ENCODE measurements at regions not wholly inside any gene's neighbourhood (a gene's known extent, or its start where the extent isn't known, plus 50 kb on each side); places are given as distances from the start of the nearest gene placed in this dataset.

DNA sequence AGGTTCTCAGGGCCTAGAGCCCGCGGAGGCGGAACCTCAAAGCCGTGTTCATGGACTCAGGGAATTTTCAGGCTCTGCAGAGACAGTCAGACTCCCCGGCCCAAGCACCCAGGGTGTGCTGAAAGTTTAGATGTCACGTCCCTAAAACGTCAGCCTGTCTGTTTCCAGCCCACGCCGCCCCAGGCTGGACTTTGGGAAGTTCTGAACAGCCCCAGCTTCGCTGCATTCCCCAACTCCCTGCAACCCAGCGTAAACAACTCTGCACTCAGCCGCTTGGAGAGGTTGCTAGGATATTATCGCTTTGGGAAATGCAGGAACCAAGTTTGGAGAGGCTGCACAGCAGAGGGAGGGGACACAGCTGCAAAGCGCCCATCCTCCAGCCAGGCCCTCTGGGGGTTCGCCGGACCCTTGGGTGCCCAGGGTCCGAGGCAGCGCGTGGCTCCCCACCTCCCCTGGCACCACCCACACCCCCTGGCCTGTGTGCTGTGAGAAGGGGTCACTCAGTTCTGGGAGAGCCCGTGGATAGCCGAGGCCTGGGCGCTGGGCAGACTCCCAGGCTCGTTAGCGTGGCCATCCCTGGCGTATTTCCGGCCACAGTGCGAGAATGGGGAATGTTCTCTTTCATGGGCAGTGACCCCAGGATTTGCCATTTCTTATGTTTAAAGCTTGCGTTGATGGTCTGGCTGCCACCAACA, 120.5 kb upstream of the FGF3 start:
- H3K27me3 ChIP-seq: peaks cover 0 to 27% of the 10 kb centered on the region in 2 donors
- ATAC-seq (peak; percentile 96), DNase-seq (peak; percentile 72 to 95 (median 84))
- intact Hi-C loops (cut with DNase I): no loop called here
- no peak overlapping the region for H3K4me3 ChIP-seq
- H3K9me3 ChIP-seq: no peaks in the 10 kb centered on the region
- no peaks in the 10 kb centered on the region for H3K36me3 ChIP-seq
- H3K27ac ChIP-seq: peak overlapping the region; percentile 57 to 77
- TF ChIP-seq, protein P1, sequence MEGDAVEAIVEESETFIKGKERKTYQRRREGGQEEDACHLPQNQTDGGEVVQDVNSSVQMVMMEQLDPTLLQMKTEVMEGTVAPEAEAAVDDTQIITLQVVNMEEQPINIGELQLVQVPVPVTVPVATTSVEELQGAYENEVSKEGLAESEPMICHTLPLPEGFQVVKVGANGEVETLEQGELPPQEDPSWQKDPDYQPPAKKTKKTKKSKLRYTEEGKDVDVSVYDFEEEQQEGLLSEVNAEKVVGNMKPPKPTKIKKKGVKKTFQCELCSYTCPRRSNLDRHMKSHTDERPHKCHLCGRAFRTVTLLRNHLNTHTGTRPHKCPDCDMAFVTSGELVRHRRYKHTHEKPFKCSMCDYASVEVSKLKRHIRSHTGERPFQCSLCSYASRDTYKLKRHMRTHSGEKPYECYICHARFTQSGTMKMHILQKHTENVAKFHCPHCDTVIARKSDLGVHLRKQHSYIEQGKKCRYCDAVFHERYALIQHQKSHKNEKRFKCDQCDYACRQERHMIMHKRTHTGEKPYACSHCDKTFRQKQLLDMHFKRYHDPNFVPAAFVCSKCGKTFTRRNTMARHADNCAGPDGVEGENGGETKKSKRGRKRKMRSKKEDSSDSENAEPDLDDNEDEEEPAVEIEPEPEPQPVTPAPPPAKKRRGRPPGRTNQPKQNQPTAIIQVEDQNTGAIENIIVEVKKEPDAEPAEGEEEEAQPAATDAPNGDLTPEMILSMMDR (IDR thresholded peaks at IDR 0.05): no peak
- peaks cover 4 to 6% of the 10 kb centered on the region in 2 donors for H3K4me1 ChIP-seq

DNA sequence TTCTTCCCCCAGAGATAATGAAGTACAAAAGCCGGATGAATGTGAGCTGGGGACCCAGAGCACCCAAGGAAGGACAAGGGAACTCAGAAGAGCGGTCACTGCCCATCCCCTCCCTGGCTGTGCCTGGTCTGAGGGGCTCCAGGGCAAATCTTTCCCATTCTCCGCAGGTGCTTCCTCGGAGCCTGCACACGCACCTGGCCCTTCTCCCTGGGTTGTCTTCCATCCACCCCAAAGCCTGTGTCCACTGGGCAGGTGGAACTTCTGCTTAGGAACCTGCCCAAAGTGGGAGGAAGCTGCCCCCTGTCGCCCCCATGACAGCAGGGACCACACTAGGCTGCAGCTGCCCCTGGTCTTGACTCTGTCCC, 121.0 kb upstream of the FGF3 start:
- Histone ChIP-seq H3K4me1 (peaks cover 4 to 6% of the 10 kb centered on the region in 2 donors), H3K36me3 (no peaks in the 10 kb centered on the region), H3K27ac (peak overlapping the region; percentile 57 to 77), H3K27me3 (peaks cover 0 to 27% of the 10 kb centered on the region in 2 donors), H3K4me3 (no peak overlapping the region), H3K9me3 (no peaks in the 10 kb centered on the region)
- ATAC-seq: no peak
- intact Hi-C loops (cut with DNase I): no loop called here
- DNase-seq: peak in 2 of 4 donors; percentile 10 to 20
- TF ChIP-seq, protein P1 (IDR thresholded peaks at IDR 0.05): no peak

DNA sequence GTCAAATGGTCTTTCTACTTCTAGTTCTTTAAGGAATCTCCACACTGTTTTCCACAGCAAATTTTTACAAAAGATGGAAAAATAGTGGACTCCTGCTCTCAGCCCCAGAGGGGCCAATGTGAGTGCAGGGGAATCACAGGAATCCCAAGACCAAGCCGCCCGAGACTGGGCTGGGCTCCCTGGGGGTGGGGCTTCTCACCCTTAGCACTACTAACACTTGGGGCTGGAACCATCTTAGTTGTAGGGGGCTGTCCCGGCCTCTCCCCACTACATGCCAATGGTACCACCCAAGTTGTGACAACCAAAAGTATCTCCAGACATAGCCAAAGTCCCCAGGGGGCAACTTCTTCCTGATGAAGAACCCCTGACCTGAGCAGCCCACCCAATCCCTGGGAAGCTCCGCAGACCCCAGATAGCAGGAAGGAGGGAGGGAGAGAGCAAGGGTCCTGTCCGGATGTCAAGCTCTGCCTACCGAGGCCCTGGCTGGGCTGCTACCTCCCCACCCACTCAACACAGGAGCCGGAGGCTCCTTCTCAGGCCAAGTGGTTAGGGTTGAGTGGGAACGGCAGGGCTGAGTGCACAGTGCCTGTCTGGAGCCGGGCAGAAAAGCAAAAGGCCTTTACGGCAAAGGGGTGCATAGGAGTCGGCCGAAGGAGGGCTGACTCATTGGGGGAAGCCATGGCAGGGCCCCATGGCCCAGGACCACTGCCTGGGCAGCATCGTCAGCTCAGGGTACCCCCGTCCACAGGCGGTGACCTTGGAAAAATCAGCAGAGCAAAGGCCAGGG, 122.5 kb upstream of the FGF3 start:
- no peaks in the 10 kb centered on the region for H3K36me3 ChIP-seq
- H3K27me3 ChIP-seq: peaks cover 0 to 27% of the 10 kb centered on the region in 2 donors
- no peak overlapping the region for H3K27ac ChIP-seq
- intact Hi-C loops (cut with DNase I): no loop called here
- peak in 2 of 4 donors; percentile 19 to 54 for DNase-seq
- no peaks in the 10 kb centered on the region for H3K9me3 ChIP-seq
- peaks cover 4 to 6% of the 10 kb centered on the region in 2 donors for H3K4me1 ChIP-seq
- ATAC-seq: no peak
- H3K4me3 ChIP-seq: no peak overlapping the region
- TF ChIP-seq, protein P1 (IDR thresholded peaks at IDR 0.05): no peak

DNA sequence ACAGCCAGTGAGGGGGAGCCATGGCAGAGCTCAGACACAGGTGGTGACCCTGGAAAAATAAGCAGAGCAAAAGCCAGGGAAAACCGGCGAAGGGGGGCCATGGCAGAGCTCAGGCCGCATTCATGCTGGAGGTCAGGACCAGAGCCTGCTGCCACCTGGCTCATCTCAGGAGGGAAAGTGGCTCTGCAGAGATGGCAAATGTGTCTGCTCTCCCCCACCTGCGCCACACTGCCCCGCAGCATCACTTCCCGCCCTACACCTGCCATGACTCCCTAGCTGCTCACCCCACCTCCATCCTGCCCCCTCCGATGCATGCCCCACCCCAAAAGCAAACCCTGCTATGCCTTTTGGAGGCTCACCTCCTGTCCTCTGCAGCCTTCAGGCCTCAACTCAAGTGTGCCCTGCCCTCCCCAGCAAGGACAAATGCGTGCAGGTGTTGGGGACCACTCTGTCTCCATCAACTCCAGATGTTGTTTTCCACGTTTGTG, 123.2 kb upstream of the FGF3 start:
- H3K36me3 ChIP-seq: no peaks in the 10 kb centered on the region
- DNase-seq: peak in 2 of 4 donors; percentile 14 to 55
- H3K4me1 ChIP-seq: peaks cover 4 to 6% of the 10 kb centered on the region in 2 donors
- no peak overlapping the region for H3K27ac ChIP-seq
- peaks cover 0 to 27% of the 10 kb centered on the region in 2 donors for H3K27me3 ChIP-seq
- intact Hi-C loops (cut with DNase I): no loop called here
- H3K9me3 ChIP-seq: no peaks in the 10 kb centered on the region
- H3K4me3 ChIP-seq: no peak overlapping the region
- no peak for ATAC-seq
- TF ChIP-seq, protein P1 (IDR thresholded peaks at IDR 0.05): no peak

DNA sequence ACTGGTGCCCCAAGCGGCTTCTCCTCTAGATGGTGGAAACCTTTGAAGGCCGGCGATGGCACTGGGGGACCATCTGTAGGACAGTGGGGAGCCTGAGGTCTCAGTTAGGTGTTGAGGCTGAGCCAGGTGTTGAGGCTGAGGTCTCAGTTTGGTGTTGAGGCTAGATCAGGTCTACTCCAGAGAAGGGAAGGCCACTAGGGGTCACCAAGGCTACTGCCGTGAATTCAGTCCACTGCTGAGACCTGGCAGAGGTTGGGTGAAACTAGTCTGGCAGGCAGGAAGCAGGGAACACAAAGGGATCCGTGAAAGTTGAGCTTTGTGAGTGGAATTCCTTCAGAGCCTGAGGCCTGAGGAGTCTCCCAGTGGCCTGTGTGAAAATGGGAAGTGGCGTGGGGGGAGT, 123.8 kb upstream of the FGF3 start:
- TF ChIP-seq, protein P1 (IDR thresholded peaks at IDR 0.05): no peak
- Histone ChIP-seq H3K27me3 (peaks cover 0 to 27% of the 10 kb centered on the region in 2 donors), H3K4me1 (peaks cover 4 to 6% of the 10 kb centered on the region in 2 donors), H3K9me3 (no peaks in the 10 kb centered on the region), H3K4me3 (no peak overlapping the region), H3K27ac (no peak overlapping the region), H3K36me3 (no peaks in the 10 kb centered on the region)
- ATAC-seq: no peak
- DNase-seq: peak in 1 of 4 donors; percentile 27
- intact Hi-C loops (cut with DNase I): no loop called here

Data from left lung (tissue), 4 donors.